ENCODE measurements at regions not wholly inside any gene's neighbourhood (a gene's known extent, or its start where the extent isn't known, plus 50 kb on each side); places are given as distances from the start of the nearest gene placed in this dataset.

- TF ChIP-seq CTCF (CRISPR knock-in tag; IDR thresholded peaks at IDR 0.05): no peak
- TF ChIP-seq KDM4B (CRISPR knock-in tag; IDR thresholded peaks at IDR 0.05): no peak
- TF ChIP-seq FOXA3 (CRISPR knock-in tag; IDR thresholded peaks at IDR 0.05): no peak
- TF ChIP-seq USF2 (IDR thresholded peaks at IDR 0.05; ENCODE audit: low read depth, low read length): no peak
- TF ChIP-seq USF2 (CRISPR knock-in tag; IDR thresholded peaks at IDR 0.05; ENCODE audit: borderline replicate concordance): no peak
- TF ChIP-seq REST (IDR thresholded peaks at IDR 0.05; ENCODE audit: borderline replicate concordance in 1 of 2, low read depth in 1 of 2, low read length in 2 of 2): no peak
These were observed 785.0 kb upstream of the TSPY4 start for GRCh38 chrY:8552168-8552805.

All from HepG2 (cell line).